HG03159 (cell line): ENCODE measurements at regions not wholly inside any gene's neighbourhood (a gene's known extent, or its start where the extent isn't known, plus 50 kb on each side); places are given as distances from the start of the nearest gene placed in this dataset.
"Not testable (repeated sequence)": the region's sequence is repeated elsewhere in the genome, so short reads cannot be mapped to it uniquely, and the experiment has no call there.

Experiments
- ATAC-seq: cut with Tn5 transposase; IDR thresholded peaks from one replicate; pipeline ENCODE4 v1.9.1; 2021; ENCODE audit warnings: mild to moderate bottlenecking, moderate library complexity; ENCODE audit not compliant: unreplicated experiment

- ATAC-seq, result no peak
Measured at GRCh38 chr4:57364255-57364654, 254.1 kb upstream of the IGFBP7 start.

- ATAC-seq, result no peak
Measured at GRCh38 chr4:57363346-57363745, 253.2 kb upstream of the IGFBP7 start.

- no peak for ATAC-seq
Measured at GRCh38 chr4:57360681-57361080, 250.5 kb upstream of the IGFBP7 start.

- ATAC-seq, result no peak
Measured at GRCh38 chr4:57355101-57355665, 245.0 kb upstream of the IGFBP7 start.

- no peak for ATAC-seq
Measured at GRCh38 chr4:57351731-57352130, 241.5 kb upstream of the IGFBP7 start.

GRCh38 chr4:57344296-57344695 is 234.1 kb upstream of the IGFBP7 start:
- no peak for ATAC-seq

GRCh38 chr4:57342411-57342810 is 232.2 kb upstream of the IGFBP7 start:
- ATAC-seq, result no peak

- ATAC-seq, result not testable (repeated sequence)
Measured at GRCh38 chr4:57338861-57339260, 228.7 kb upstream of the IGFBP7 start.

GRCh38 chr4:57333684-57334083 is 223.5 kb upstream of the IGFBP7 start:
- no peak for ATAC-seq

GRCh38 chr4:57331959-57332358 is 221.8 kb upstream of the IGFBP7 start:
- no peak for ATAC-seq

- ATAC-seq, result no peak
Measured at GRCh38 chr4:57329279-57329678, 219.1 kb upstream of the IGFBP7 start.

GRCh38 chr4:57324673-57325307 is 214.6 kb upstream of the IGFBP7 start:
- ATAC-seq, result no peak

GRCh38 chr4:57320849-57321248 is 210.7 kb upstream of the IGFBP7 start:
- ATAC-seq, result no peak

- ATAC-seq, result no peak
Measured at GRCh38 chr4:57320217-57320616, 210.0 kb upstream of the IGFBP7 start.

GRCh38 chr4:57318703-57319102 is 208.5 kb upstream of the IGFBP7 start:
- ATAC-seq, result no peak

- ATAC-seq, result no peak
Measured at GRCh38 chr4:57314636-57315035, 204.5 kb upstream of the IGFBP7 start.

GRCh38 chr4:57312296-57312695 is 202.1 kb upstream of the IGFBP7 start:
- ATAC-seq, result no peak

GRCh38 chr4:57309658-57310057 is 199.5 kb upstream of the IGFBP7 start:
- no peak for ATAC-seq

- ATAC-seq, result no peak
Measured at GRCh38 chr4:57308301-57308700, 198.1 kb upstream of the IGFBP7 start.

GRCh38 chr4:57305836-57306235 is 195.7 kb upstream of the IGFBP7 start:
- ATAC-seq, result no peak

GRCh38 chr4:57303012-57303751 is 193.0 kb upstream of the IGFBP7 start:
- no peak for ATAC-seq

GRCh38 chr4:57300300-57300699 is 190.1 kb upstream of the IGFBP7 start:
- ATAC-seq, result not testable (repeated sequence)
